Fibroblast of mammary gland (primary cell): ENCODE measurements at regions not wholly inside any gene's neighbourhood (a gene's known extent, or its start where the extent isn't known, plus 50 kb on each side); places are given as distances from the start of the nearest gene placed in this dataset.
"Not testable (repeated sequence)": the region's sequence is repeated elsewhere in the genome, so short reads cannot be mapped to it uniquely, and the experiment has no call there.

Source experiments
- DNase-seq: peaks from one replicate; pipeline ENCODE4 v3.0.0-alpha.2; 2010; ENCODE audit warnings: low read depth
- H3K4me3 ChIP-seq: 2 replicates; pipeline ENCODE4 v1.5.1; 2011; ENCODE audit warnings: low read depth, mild to moderate bottlenecking, low read length, moderate library complexity; ENCODE audit not compliant: control insufficient read depth
- TF ChIP-seq, protein P1 (sequence below): conservative IDR thresholded peaks from 2 replicates; pipeline ENCODE4 v1.5.1; 2011; ENCODE audit warnings: low read depth, low read length, inconsistent platforms; ENCODE audit not compliant: control insufficient read depth, insufficient read depth

GRCh38 chr3:151675858-151676615, 57.7 kb upstream of the AADACL2 start:
- H3K4me3 ChIP-seq, result no peak overlapping the region
- TF ChIP-seq, protein P1, sequence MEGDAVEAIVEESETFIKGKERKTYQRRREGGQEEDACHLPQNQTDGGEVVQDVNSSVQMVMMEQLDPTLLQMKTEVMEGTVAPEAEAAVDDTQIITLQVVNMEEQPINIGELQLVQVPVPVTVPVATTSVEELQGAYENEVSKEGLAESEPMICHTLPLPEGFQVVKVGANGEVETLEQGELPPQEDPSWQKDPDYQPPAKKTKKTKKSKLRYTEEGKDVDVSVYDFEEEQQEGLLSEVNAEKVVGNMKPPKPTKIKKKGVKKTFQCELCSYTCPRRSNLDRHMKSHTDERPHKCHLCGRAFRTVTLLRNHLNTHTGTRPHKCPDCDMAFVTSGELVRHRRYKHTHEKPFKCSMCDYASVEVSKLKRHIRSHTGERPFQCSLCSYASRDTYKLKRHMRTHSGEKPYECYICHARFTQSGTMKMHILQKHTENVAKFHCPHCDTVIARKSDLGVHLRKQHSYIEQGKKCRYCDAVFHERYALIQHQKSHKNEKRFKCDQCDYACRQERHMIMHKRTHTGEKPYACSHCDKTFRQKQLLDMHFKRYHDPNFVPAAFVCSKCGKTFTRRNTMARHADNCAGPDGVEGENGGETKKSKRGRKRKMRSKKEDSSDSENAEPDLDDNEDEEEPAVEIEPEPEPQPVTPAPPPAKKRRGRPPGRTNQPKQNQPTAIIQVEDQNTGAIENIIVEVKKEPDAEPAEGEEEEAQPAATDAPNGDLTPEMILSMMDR, result no peak
- peak; percentile 71 for DNase-seq

DNA sequence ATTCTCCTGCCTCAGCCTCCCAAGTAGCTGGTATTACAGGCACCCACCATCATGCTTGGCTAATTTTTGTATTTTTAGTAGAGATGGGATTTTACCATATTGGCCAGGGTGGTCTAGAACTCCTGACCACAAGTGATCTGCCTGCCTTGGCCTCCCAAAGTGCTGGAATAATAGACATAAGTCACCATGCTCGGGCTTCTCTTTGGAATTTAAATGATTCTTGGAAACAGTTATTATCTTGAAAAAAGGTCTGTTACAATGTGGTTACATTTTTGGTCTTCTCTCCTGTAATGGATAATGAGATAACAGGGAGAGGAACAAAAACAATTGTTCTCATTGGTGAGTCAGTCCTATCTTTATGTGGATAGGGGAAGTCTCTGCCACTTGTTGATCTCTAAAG, 59.8 kb upstream of the AADACL2 start:
- no peak for DNase-seq

DNA sequence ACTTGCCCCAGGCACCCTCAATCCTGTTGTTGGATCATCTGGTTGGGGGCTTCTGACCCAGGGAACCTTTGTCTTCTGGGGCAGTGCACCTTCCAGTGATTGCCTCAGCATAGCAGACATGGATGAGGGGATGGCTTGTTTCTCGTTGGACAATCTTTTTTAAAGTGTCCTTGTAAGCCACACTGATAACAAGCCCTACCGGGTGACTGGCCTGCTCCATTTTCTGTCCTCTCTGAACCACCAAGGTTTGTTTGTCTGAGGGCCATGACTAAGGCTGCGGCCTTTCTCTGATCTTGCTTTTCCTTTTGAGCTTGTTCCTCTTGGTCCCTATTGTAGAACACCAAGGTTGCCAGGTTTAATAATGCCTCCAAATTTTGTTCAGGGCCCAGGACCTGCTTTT, 66.0 kb upstream of the AADACL2 start:
- H3K4me3 ChIP-seq, DNase-seq: not testable (repeated sequence)

More for the DNA sequence above, 59.8 kb upstream of the AADACL2 start:
- no peak overlapping the region for H3K4me3 ChIP-seq
- TF ChIP-seq, protein P1, result no peak

DNA sequence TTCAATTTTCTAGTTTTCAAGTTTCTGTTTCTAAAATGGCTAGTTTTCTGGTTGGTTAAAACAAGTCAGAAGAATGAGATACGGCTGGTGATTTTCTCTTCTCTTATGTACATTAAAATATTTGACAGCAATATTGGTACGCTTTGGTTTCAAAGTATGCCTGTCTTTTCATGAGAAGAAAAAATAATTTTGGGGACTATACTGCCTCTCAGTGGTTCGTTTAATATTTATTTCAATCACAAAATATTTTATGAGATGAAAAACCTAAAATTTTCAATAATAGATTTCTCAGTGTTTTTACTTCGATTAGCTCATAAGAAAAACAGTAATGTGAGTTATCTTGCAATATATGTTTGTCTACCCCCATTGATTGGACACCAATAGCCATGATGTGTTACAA, 72.8 kb upstream of the AADACL2 start:
- TF ChIP-seq, protein P1, result no peak
- H3K4me3 ChIP-seq, result no peak overlapping the region
- DNase-seq, result peak; percentile 24

GRCh38 chr3:151644986-151645385, 88.7 kb upstream of the AADACL2 start:
- TF ChIP-seq, protein P1, result no peak

GRCh38 chr3:151644020-151644620, 89.6 kb upstream of the AADACL2 start:
- H3K4me3 ChIP-seq, result no peak overlapping the region
- no peak for DNase-seq
- TF ChIP-seq, protein P1, result no peak

More at GRCh38 chr3:151644986-151645385, 88.7 kb upstream of the AADACL2 start:
- no peak overlapping the region for H3K4me3 ChIP-seq
- DNase-seq, result no peak

- no peak for DNase-seq
- H3K4me3 ChIP-seq, result no peak overlapping the region
- TF ChIP-seq, protein P1, result no peak
Measured at GRCh38 chr3:151639418-151639740, 94.3 kb upstream of the AADACL2 start.
